Karpas-422 (cell line): ENCODE measurements at regions not wholly inside any gene's neighbourhood (a gene's known extent, or its start where the extent isn't known, plus 50 kb on each side); places are given as distances from the start of the nearest gene placed in this dataset.

ENCODE experiments used
- DNase-seq: peaks from one replicate; pipeline ENCODE4 v3.0.0-alpha.2; 2015
- H2AFZ ChIP-seq: fragments of 200-600 bp; sonication (generic); 2 replicates; pipeline ENCODE4 v1.6.1; 2014; ENCODE audit warnings: antibody characterized with exemption, low read length, mixed read lengths
- H3K27ac ChIP-seq: fragments of 200-600 bp; sonication (generic); 2 replicates; pipeline ENCODE4 v1.5.1; 2014; ENCODE audit warnings: mild to moderate bottlenecking, low read length, moderate library complexity
- H3K27me3 ChIP-seq: fragments of 200-600 bp; sonication (generic); 2 replicates; pipeline ENCODE4 v1.6.1; 2014; ENCODE audit warnings: low read length, mixed read lengths
- H3K36me3 ChIP-seq: fragments of 200-600 bp; sonication (generic); 2 replicates; pipeline ENCODE4 v1.6.1; 2014; ENCODE audit warnings: low read length, mixed read lengths; ENCODE audit not compliant: insufficient read depth
- H3K4me1 ChIP-seq: fragments of 200-600 bp; sonication (generic); 2 replicates; pipeline ENCODE4 v1.6.1; 2014; ENCODE audit warnings: mild to moderate bottlenecking, low read length, mixed read lengths
- H3K4me2 ChIP-seq: fragments of 200-600 bp; sonication (generic); 2 replicates; pipeline ENCODE4 v1.6.1; 2014; ENCODE audit warnings: low read length, low read depth, mild to moderate bottlenecking; ENCODE audit not compliant: poor library complexity, severe bottlenecking
- H3K4me3 ChIP-seq: fragments of 200-600 bp; sonication (generic); 2 replicates; pipeline ENCODE4 v1.5.1; 2014; ENCODE audit warnings: mild to moderate bottlenecking, antibody characterized with exemption, low read length, mixed read lengths
- H3K79me2 ChIP-seq: fragments of 200-600 bp; sonication (generic); 2 replicates; pipeline ENCODE4 v1.6.1; 2014; ENCODE audit warnings: mild to moderate bottlenecking, low read length, mixed read lengths
- H3K9ac ChIP-seq: fragments of 200-600 bp; sonication (generic); 2 replicates; pipeline ENCODE4 v1.6.0; 2014; ENCODE audit warnings: low read length
- H3K9me2 ChIP-seq: fragments of 200-600 bp; sonication (generic), shearing (Covaris generic); replicated peaks from 2 replicates; pipeline ENCODE4 v1.6.0; 2014; ENCODE audit warnings: mild to moderate bottlenecking, low read length, moderate library complexity; ENCODE audit not compliant: insufficient read depth
- H3K9me3 ChIP-seq: fragments of 300-700, 200-600 bp; sonication (generic); 2 replicates; pipeline ENCODE4 v1.6.1; 2014; ENCODE audit warnings: low read length, mixed read lengths
- H4K20me1 ChIP-seq: fragments of 200-600 bp; sonication (generic); 2 replicates; pipeline ENCODE4 v1.6.1; 2014; ENCODE audit warnings: mild to moderate bottlenecking, antibody characterized with exemption, low read length, low read depth; ENCODE audit not compliant: insufficient read depth

DNA sequence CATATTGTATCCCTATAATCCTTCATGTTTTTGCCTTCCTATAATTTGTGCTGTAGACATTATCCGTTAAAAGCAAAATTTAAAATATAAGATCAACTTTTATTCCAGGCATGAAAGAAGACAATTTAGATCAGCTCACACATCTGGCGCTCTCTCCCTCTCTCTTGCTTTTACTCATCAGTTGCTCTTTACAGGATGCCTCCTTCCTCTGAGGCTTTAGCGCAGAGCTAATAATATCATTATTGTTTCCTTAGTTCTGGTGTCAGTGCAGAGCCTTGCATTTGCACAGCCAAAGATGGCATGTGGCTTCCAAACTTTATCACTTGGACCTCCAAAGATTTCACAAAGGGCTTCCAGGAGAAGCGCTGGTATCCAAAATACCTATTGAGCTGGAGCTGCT, 295.1 kb downstream of the FGF9 start:
- Histone ChIP-seq H3K4me1 (no peaks in the 10 kb centered on the region), H3K27me3 (no peaks in the 10 kb centered on the region), H3K9me2 (no peaks in the 10 kb centered on the region), H3K79me2 (no peaks in the 10 kb centered on the region), H3K27ac (no peak overlapping the region), H3K4me3 (no peak overlapping the region), H3K9me3 (no peaks in the 10 kb centered on the region), H4K20me1 (no peaks in the 10 kb centered on the region), H3K36me3 (no peaks in the 10 kb centered on the region), H2AFZ (no peak overlapping the region), H3K4me2 (no peak overlapping the region), H3K9ac (no peak overlapping the region)
- no peak for DNase-seq

DNA sequence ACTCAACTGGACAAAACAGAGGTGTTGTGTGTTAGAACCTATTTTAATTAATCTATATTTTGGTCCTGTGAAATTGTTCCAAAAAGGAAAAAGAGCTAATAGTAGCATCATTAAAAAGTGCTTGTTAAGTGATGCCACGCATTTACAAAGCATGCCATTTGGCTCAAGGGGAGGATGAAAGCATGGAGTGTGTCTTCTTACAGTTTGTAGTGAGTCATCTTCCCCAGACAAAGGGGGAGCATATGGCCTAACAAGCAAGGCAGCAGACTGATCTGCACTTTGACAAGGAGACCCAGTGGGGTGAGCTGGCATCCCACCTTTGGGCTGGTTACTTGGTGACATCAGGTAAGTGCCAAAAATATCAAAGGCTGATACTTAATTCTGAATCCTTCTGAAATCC, 297.0 kb downstream of the FGF9 start:
- Histone ChIP-seq H3K9me2 (no peaks in the 10 kb centered on the region), H3K27me3 (no peaks in the 10 kb centered on the region), H3K27ac (no peak overlapping the region), H3K79me2 (no peaks in the 10 kb centered on the region), H2AFZ (no peak overlapping the region), H3K4me3 (no peak overlapping the region), H3K9ac (no peak overlapping the region), H3K36me3 (no peaks in the 10 kb centered on the region), H3K4me1 (no peaks in the 10 kb centered on the region), H4K20me1 (no peaks in the 10 kb centered on the region), H3K4me2 (no peak overlapping the region), H3K9me3 (no peaks in the 10 kb centered on the region)
- DNase-seq = no peak

DNA sequence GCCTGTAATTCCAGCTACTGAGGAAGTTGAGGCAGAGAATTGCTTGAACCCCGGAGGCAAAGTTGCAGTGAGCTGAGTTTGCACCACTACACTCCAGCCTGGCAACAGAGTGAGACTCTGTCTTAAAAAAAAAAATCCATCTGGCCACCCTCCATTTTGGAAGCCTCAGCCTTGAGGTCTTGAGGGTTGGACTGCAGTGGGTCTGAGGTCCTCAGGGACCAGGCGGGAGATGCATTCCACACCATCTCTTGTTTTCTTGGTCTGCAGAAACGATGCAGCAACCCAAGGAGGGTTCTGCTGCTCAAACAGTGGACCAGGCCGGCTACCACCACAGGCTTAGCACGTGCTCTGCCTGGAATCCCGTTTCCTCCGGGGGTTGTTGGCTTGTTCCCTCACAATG, 299.3 kb downstream of the FGF9 start:
- Histone ChIP-seq H4K20me1 (no peaks in the 10 kb centered on the region), H3K4me3 (no peak overlapping the region), H3K79me2 (no peaks in the 10 kb centered on the region), H3K4me2 (no peak overlapping the region), H3K36me3 (no peaks in the 10 kb centered on the region), H2AFZ (no peak overlapping the region), H3K27ac (no peak overlapping the region), H3K9ac (no peak overlapping the region), H3K9me3 (no peaks in the 10 kb centered on the region), H3K9me2 (no peaks in the 10 kb centered on the region), H3K27me3 (no peaks in the 10 kb centered on the region), H3K4me1 (no peaks in the 10 kb centered on the region)
- no peak for DNase-seq

DNA sequence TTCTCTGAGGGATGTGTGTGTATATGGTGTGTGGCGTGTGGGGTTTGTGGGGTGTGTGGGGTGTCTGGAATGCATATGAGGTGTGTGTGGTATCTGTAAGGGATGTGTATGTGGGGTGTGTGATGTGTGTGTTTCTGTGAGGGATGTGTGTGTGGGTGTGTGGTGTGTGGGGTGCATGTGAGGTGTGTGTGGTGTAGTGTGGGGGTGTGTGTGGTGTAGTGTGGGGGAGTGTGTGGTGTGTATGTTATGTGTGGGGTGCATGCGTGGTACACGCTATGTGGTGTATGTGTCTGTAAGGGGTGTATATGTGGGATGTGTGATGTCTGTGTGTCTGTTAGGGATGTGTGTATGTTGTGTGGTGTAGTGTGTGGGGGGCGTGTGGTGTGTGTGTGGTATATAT, 300.0 kb downstream of the FGF9 start:
- Histone ChIP-seq H3K27me3 (no peaks in the 10 kb centered on the region), H3K4me2 (no peak overlapping the region)
- DNase-seq = no peak

DNA sequence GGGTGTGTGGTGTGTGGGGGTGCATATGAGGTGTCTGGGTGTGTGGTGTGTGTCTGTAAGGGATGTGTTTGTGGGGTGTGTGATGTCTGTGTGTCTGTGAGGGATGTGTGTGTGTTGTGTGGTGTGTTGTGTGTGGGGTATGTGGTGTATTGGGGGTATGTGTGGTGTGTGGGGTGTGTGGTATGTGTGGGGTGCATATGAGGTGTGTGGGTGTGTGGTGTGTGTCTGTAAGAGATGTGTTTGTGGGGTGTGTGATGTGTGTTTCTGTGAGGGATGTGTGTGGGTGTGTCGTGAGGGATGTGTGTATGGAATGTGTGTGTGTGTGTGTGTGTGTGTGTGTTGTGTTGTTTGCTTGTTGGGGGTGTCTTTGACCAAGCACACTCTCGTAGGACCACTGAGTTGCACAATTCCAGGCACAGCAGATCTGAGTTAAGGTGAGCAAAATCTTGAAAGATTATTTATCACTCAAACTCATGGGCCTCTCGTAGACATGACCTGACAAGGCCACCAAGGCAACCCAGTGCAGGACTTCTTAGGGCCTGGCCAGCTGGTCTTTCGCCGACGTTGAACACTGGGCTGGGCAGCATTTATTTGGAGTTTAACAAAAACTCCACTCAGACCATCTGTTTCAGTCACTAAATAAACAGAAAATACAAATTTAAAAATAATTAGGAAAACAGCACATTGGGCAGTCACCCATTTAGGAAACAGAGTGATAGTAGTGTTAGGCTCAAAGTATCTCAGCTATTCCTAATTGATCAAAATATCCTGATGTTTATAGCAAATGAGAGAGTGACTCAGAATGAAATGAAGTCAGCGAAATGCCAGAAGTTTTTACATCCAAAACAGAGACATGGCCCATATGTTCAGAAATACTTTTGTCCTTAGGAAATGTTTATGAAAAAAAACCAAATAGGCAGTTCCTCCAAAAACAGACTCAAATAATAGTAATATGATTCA, 301.1 kb downstream of the FGF9 start:
- H3K27ac ChIP-seq = no peak overlapping the region
- H3K27me3 ChIP-seq = no peaks in the 10 kb centered on the region
- no peaks in the 10 kb centered on the region for H3K79me2 ChIP-seq
- no peak for DNase-seq
- no peaks in the 10 kb centered on the region for H3K36me3 ChIP-seq
- H3K9me3 ChIP-seq = no peaks in the 10 kb centered on the region
- H3K4me2 ChIP-seq = no peak overlapping the region
- no peak overlapping the region for H3K9ac ChIP-seq
- H3K4me3 ChIP-seq = no peak overlapping the region
- H3K9me2 ChIP-seq = no peaks in the 10 kb centered on the region
- H4K20me1 ChIP-seq = no peaks in the 10 kb centered on the region
- H2AFZ ChIP-seq = no peak overlapping the region
- H3K4me1 ChIP-seq = no peaks in the 10 kb centered on the region

More for the DNA sequence above, 300.0 kb downstream of the FGF9 start:
- Histone ChIP-seq H3K79me2 (no peaks in the 10 kb centered on the region), H2AFZ (no peak overlapping the region), H3K27ac (no peak overlapping the region), H3K9me2 (no peaks in the 10 kb centered on the region), H3K9me3 (no peaks in the 10 kb centered on the region), H3K4me1 (no peaks in the 10 kb centered on the region), H3K9ac (no peak overlapping the region), H3K36me3 (no peaks in the 10 kb centered on the region), H4K20me1 (no peaks in the 10 kb centered on the region), H3K4me3 (no peak overlapping the region)

DNA sequence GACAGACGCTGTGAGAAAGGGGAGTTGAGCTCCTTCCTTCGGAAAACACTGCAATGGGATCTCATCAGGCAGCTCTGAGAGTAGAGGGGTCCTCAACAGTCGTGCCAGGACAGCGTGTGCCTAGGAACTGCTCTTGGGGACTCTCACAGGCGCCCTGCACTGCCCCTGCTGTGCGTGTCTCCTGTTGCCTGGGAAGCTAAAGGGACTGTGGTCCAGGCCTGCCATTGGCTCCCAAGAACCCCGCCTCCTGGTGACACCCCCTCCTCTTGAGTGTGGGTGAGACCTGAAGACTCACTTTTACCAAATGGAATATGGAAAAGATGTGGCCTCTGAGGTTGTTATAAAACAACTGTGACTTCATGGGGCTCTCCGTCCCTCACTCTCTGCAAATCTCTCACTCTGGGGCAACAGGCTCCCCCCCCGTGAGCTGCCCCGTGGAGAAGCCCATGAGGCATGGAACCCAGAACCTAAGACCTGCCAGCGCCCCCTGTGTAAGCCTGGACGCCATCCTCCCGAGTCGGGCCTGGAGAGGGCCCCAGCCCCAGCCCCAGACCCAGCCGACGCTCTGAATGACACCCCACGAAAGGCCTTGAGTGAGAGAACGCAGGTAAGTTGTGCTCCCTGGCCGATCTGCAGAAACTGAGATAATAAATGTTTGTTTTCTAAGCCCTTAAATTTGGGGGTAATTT, 302.7 kb downstream of the FGF9 start:
- Histone ChIP-seq H3K9me3 (no peaks in the 10 kb centered on the region), H4K20me1 (no peaks in the 10 kb centered on the region), H3K27ac (no peak overlapping the region), H3K9me2 (no peaks in the 10 kb centered on the region), H2AFZ (no peak overlapping the region), H3K4me3 (no peak overlapping the region), H3K9ac (no peak overlapping the region), H3K4me1 (no peaks in the 10 kb centered on the region), H3K27me3 (no peaks in the 10 kb centered on the region), H3K36me3 (no peaks in the 10 kb centered on the region), H3K79me2 (no peaks in the 10 kb centered on the region), H3K4me2 (no peak overlapping the region)
- DNase-seq = no peak

DNA sequence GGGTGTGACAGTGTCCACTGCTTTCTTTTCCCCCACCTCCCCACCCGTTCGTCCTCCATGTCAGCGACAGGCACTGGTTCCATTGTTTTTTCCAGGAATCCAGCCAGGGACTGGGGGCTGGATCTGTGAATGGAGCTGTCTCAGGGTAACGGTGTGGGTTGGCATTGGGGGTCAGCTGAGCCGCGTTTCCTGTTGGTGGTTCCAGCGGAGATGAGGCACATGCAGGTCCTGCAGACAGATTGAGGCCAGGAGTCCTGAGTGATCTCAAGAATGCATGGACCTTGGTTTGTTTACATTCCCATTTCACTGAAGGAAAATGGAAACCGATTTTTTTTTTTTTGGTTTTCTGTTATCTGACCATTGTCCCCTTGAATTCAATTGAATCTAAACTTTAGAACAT, 303.9 kb downstream of the FGF9 start:
- no peaks in the 10 kb centered on the region for H4K20me1 ChIP-seq
- no peaks in the 10 kb centered on the region for H3K4me1 ChIP-seq
- H3K79me2 ChIP-seq = no peaks in the 10 kb centered on the region
- H3K27me3 ChIP-seq = no peaks in the 10 kb centered on the region
- H3K9me3 ChIP-seq = no peaks in the 10 kb centered on the region
- no peak overlapping the region for H3K4me2 ChIP-seq
- H3K4me3 ChIP-seq = no peak overlapping the region
- H3K9me2 ChIP-seq = no peaks in the 10 kb centered on the region
- DNase-seq = no peak
- H3K36me3 ChIP-seq = no peaks in the 10 kb centered on the region
- no peak overlapping the region for H3K9ac ChIP-seq
- no peak overlapping the region for H3K27ac ChIP-seq
- no peak overlapping the region for H2AFZ ChIP-seq

DNA sequence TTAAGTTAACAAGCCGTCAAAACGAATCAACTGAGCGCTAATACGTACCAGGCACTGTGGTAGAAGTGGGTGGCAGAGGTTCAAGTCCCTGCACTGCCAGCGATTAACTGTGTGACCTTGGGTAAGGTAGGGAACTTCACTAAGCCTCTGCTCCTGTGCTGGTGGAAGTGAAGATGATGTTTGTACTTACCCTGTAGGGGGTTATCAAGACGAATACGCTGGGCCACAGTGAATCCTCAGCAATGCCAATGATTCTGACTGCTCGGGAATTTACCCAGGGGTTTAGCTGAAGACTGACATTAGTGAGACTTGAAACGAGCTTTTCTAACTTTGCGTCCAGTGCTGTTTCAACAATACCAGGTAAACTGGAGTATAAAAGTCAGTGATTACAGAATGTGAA, 305.3 kb downstream of the FGF9 start:
- no peak for DNase-seq
- Histone ChIP-seq H3K9me2 (no peaks in the 10 kb centered on the region), H3K27me3 (no peaks in the 10 kb centered on the region), H2AFZ (no peak overlapping the region), H3K9me3 (no peaks in the 10 kb centered on the region), H3K4me2 (no peak overlapping the region), H3K79me2 (no peaks in the 10 kb centered on the region), H3K27ac (no peak overlapping the region), H3K4me1 (no peaks in the 10 kb centered on the region), H3K9ac (no peak overlapping the region), H4K20me1 (no peaks in the 10 kb centered on the region), H3K4me3 (no peak overlapping the region), H3K36me3 (no peaks in the 10 kb centered on the region)
